ENCODE measurements at regions not wholly inside any gene's neighbourhood (a gene's known extent, or its start where the extent isn't known, plus 50 kb on each side); places are given as distances from the start of the nearest gene placed in this dataset.

DNA sequence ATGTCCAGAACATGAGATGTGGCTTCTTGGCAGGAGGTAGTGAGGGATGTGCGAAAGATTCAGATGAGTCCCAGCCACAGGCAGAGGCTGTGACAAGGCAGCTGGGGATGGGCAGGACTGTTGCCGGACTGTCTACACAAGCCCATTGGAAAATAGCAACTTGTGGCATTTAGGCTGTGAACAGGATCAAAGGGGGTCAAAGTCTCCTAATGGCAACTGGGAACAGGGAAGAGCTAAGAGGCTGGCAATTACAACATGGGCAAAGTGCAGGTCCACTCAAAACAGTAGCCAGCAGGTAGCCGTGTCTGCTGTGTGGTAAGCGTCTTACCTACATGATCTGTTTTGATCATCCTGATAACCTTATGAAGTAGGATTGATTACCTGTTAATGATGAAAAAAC, 254.2 kb upstream of the ZNF32 start:
- TF ChIP-seq, protein P1, sequence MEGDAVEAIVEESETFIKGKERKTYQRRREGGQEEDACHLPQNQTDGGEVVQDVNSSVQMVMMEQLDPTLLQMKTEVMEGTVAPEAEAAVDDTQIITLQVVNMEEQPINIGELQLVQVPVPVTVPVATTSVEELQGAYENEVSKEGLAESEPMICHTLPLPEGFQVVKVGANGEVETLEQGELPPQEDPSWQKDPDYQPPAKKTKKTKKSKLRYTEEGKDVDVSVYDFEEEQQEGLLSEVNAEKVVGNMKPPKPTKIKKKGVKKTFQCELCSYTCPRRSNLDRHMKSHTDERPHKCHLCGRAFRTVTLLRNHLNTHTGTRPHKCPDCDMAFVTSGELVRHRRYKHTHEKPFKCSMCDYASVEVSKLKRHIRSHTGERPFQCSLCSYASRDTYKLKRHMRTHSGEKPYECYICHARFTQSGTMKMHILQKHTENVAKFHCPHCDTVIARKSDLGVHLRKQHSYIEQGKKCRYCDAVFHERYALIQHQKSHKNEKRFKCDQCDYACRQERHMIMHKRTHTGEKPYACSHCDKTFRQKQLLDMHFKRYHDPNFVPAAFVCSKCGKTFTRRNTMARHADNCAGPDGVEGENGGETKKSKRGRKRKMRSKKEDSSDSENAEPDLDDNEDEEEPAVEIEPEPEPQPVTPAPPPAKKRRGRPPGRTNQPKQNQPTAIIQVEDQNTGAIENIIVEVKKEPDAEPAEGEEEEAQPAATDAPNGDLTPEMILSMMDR (IDR thresholded peaks at IDR 0.05) = no peak
- no peak for TF ChIP-seq EP300 (IDR thresholded peaks at IDR 0.05)
- TF ChIP-seq POLR2AphosphoS5 (IDR thresholded peaks at IDR 0.05) = no peak
- no peak for TF ChIP-seq POLR2A (IDR thresholded peaks at IDR 0.05)

Measured in gastroesophageal sphincter (tissue), 3 donors.